ELF-1 (cell line): ENCODE measurements at regions not wholly inside any gene's neighbourhood (a gene's known extent, or its start where the extent isn't known, plus 50 kb on each side); places are given as distances from the start of the nearest gene placed in this dataset.
"Not testable (repeated sequence)": the region's sequence is repeated elsewhere in the genome, so short reads cannot be mapped to it uniquely, and the experiment has no call there.

ENCODE experiments used
- DNase-seq: peaks from one replicate; pipeline ENCODE4 v3.0.0-alpha.2; 2016; ENCODE audit warnings: low read depth, low spot score

- not testable (repeated sequence) for DNase-seq
Observed at GRCh38 chr13:100766570-100766969, 92.0 kb upstream of the TMTC4 start.

- DNase-seq: peak; percentile 17
Observed at GRCh38 chr13:100764937-100765336, 90.3 kb upstream of the TMTC4 start.

GRCh38 chr13:100762126-100762525 lies 87.5 kb upstream of the TMTC4 start:
- not testable (repeated sequence) for DNase-seq

GRCh38 chr13:100755891-100756290 lies 81.3 kb upstream of the TMTC4 start:
- no peak for DNase-seq

- DNase-seq: no peak
Observed at GRCh38 chr13:100754459-100754858, 79.9 kb upstream of the TMTC4 start.

GRCh38 chr13:100753376-100753775 lies 78.8 kb upstream of the TMTC4 start:
- no peak for DNase-seq

- DNase-seq: no peak
Observed at GRCh38 chr13:100751826-100752225, 77.2 kb upstream of the TMTC4 start.

- DNase-seq: no peak
Observed at GRCh38 chr13:100746953-100747683, 72.5 kb upstream of the TMTC4 start.

GRCh38 chr13:100738176-100738855 lies 63.7 kb upstream of the TMTC4 start:
- DNase-seq: peak; percentile 91

GRCh38 chr13:100735494-100735893 lies 60.9 kb upstream of the TMTC4 start:
- DNase-seq: no peak

GRCh38 chr13:100734194-100734720 lies 59.7 kb upstream of the TMTC4 start:
- no peak for DNase-seq

- DNase-seq: no peak
Observed at GRCh38 chr13:100733261-100733660, 58.7 kb upstream of the TMTC4 start.

GRCh38 chr13:100728201-100728600 lies 53.6 kb upstream of the TMTC4 start:
- no peak for DNase-seq

GRCh38 chr13:100725472-100725871 lies 50.9 kb upstream of the TMTC4 start:
- no peak for DNase-seq

- no peak for DNase-seq
Observed at GRCh38 chr13:100724568-100724967, 50.0 kb upstream of the TMTC4 start.
